ENCODE measurements at regions not wholly inside any gene's neighbourhood (a gene's known extent, or its start where the extent isn't known, plus 50 kb on each side); places are given as distances from the start of the nearest gene placed in this dataset.

- Histone ChIP-seq H3K4me1 (replicated peaks in 1 of 4; ENCODE audit: control insufficient read depth in 3 of 4, insufficient read depth in 4 of 4, low read length in 3 of 4) (no peaks in the 10 kb centered on the region), H3K27ac (ENCODE audit: low read depth, low read length) (no peak overlapping the region), H3K9me3 (ENCODE audit: insufficient read depth in 2 of 2, low read depth in 1 of 2, low read length in 1 of 2) (no peaks in the 10 kb centered on the region), H3K18ac (ENCODE audit: extremely low read depth, low read length) (no peak overlapping the region), H3K23me2 (ENCODE audit: low read depth, low read length) (no peaks in the 10 kb centered on the region), H2BK5ac (ENCODE audit: low read depth, low read length) (no peak overlapping the region), H2BK12ac (ENCODE audit: low read depth, low read length) (no peak overlapping the region), H3K79me2 (ENCODE audit: control insufficient read depth in 1 of 2, insufficient read depth in 2 of 2, low read length in 2 of 2) (no peaks in the 10 kb centered on the region), H2BK20ac (ENCODE audit: low read length) (no peak overlapping the region), H3K14ac (ENCODE audit: insufficient read length) (no peak overlapping the region), H4K91ac (replicated peaks; ENCODE audit: insufficient read length, low read length) (no peak overlapping the region), H3K4ac (replicated peaks; ENCODE audit: insufficient read length, low read depth, low read length) (no peak overlapping the region), H3K27me3 (replicated peaks in 1 of 4; ENCODE audit: control insufficient read depth in 3 of 4, extremely low read depth in 1 of 4, insufficient read depth in 3 of 4, low read length in 3 of 4) (no peaks in the 10 kb centered on the region), H3K9ac (replicated peaks in 1 of 4; ENCODE audit: extremely low read depth in 1 of 4, low read depth in 3 of 4, low read length in 3 of 4) (no peak overlapping the region), H2BK120ac (replicated peaks; ENCODE audit: low read depth, low read length) (no peak overlapping the region), H3K36me3 (ENCODE audit: control insufficient read depth in 2 of 4, insufficient read depth in 4 of 4, low read length in 3 of 4) (no peaks in the 10 kb centered on the region), H4K5ac (ENCODE audit: insufficient read length, low read depth, low read length) (no peak overlapping the region), H2AK5ac (ENCODE audit: low read depth, low read length) (no peak overlapping the region), H3K56ac (replicated peaks; ENCODE audit: insufficient read length, low read depth, low read length) (no peak overlapping the region), H2BK15ac (ENCODE audit: low read length) (no peak overlapping the region), H3K23ac (ENCODE audit: insufficient read length) (no peak overlapping the region), H4K8ac (ENCODE audit: extremely low read depth, insufficient read depth, low read length) (no peak overlapping the region), H3K4me2 (ENCODE audit: insufficient read depth in 1 of 2, low read depth in 2 of 2, low read length in 2 of 2) (no peak overlapping the region), H3K79me1 (ENCODE audit: low read depth, low read length) (no peaks in the 10 kb centered on the region), H2AFZ (ENCODE audit: low read length) (no peak overlapping the region), H3K4me3 (ENCODE audit: extremely low read depth in 1 of 4, insufficient read depth in 2 of 4, low read depth in 3 of 4, low read length in 4 of 4) (no peak overlapping the region), H4K20me1 (replicated peaks in 1 of 2; ENCODE audit: control insufficient read depth in 1 of 2, insufficient read depth in 2 of 2, low read length in 2 of 2) (no peaks in the 10 kb centered on the region)
- POLR2A ChIA-PET (ENCODE audit: partially characterized antibody) = no interaction called here
- CTCF ChIA-PET (ENCODE audit: partially characterized antibody) = interaction anchor here (1.2 to 3.4 kb wide), 4 partner anchors 23 to 233 kb away, joined by 3 to 12 read pairs (median 4); no protein-coding TSS in a partner anchor
- 98% methylated on average over 3 of the region's 3 CpGs; no CpG with 5 or more reads in 1 of the 2 experiments for WGBS, 2 experiments (ENCODE audit: extremely low coverage in 1 of 2, insufficient coverage in 1 of 2, insufficient read length in 1 of 2, insufficient replicate concordance in 2 of 2, low coverage in 1 of 2, low lambda C conversion rate in 2 of 2, missing lambda C conversion rate in 1 of 2)
- FAIRE-seq = no peak
- DNase-seq (ENCODE audit: low read depth in 1 of 2, low spot score in 2 of 2) = no peak
- TF ChIP-seq RAD21 (IDR thresholded peaks at IDR 0.05 in 1 of 2, conservative IDR thresholded peaks at IDR 0.05 in 1 of 2; ENCODE audit: low read depth in 2 of 2, low read length in 2 of 2) (no peak), SP2 (IDR thresholded peaks at IDR 0.05; ENCODE audit: low read length) (no peak), SIN3A (conservative IDR thresholded peaks at IDR 0.05 in 1 of 2, IDR thresholded peaks at IDR 0.05 in 1 of 2; ENCODE audit: low read depth in 1 of 2, low read length in 2 of 2) (no peak), ASH2L (IDR thresholded peaks at IDR 0.05; ENCODE audit: low read length) (no peak), GTF2F1 (IDR thresholded peaks at IDR 0.05; ENCODE audit: borderline replicate concordance, low read depth, low read length) (no peak), JUN (IDR thresholded peaks at IDR 0.05; ENCODE audit: low read depth, low read length) (no peak), RXRA (IDR thresholded peaks at IDR 0.05; ENCODE audit: insufficient read depth, low read depth, low read length) (no peak), MAFK (IDR thresholded peaks at IDR 0.05; ENCODE audit: low read depth, low read length) (no peak)
These were observed 235.0 kb upstream of the IGFBP3 start for GRCh38 chr7:46156086-46156485.

Data from H1 (cell line).